Breast epithelium (tissue), 3 donors: ENCODE measurements at regions not wholly inside any gene's neighbourhood (a gene's known extent, or its start where the extent isn't known, plus 50 kb on each side); places are given as distances from the start of the nearest gene placed in this dataset.

Experiments used
- CTCF ChIP-seq, 3 donors: fragments of 450-650 bp; IDR thresholded peaks; one replicate each; pipeline ENCODE4 v1.5.1; 2016 to 2017; ENCODE audit warnings: antibody characterized with exemption in 3 of 3, mild to moderate bottlenecking in 3 of 3, moderate library complexity in 3 of 3
- POLR2A ChIP-seq: fragments of 450-650 bp; IDR thresholded peaks from one replicate; pipeline ENCODE4 v1.6.1; 2016; ENCODE audit warnings: antibody characterized with exemption, mild to moderate bottlenecking, moderate library complexity
- POLR2AphosphoS5 ChIP-seq, 3 donors: sonication (generic); formaldehyde crosslinking; IDR thresholded peaks; one replicate each; pipeline ENCODE4 v1.6.1; 2017; ENCODE audit warnings: antibody characterized with exemption in 3 of 3

- TF ChIP-seq CTCF (IDR thresholded peaks at IDR 0.05) (no peak), POLR2A (no peak), POLR2AphosphoS5 (IDR thresholded peaks at IDR 0.05) (no peak)
Measured at GRCh38 chrX:137425273-137425902, 140.5 kb upstream of the ZIC3 start.
